ENCODE measurements at regions not wholly inside any gene's neighbourhood (a gene's known extent, or its start where the extent isn't known, plus 50 kb on each side); places are given as distances from the start of the nearest gene placed in this dataset.

- Histone ChIP-seq H3K4me1 (ENCODE audit: control insufficient read depth, insufficient read depth, low read length) (peaks cover 35% of the 10 kb centered on the region), H3K9me3 (ENCODE audit: control insufficient read depth, low read length) (no peaks in the 10 kb centered on the region), H3K36me3 (ENCODE audit: control insufficient read depth, insufficient read depth, low read length, severe bottlenecking) (no peaks in the 10 kb centered on the region), H3K27me3 (replicated peaks; ENCODE audit: control insufficient read depth, insufficient read depth, low read length) (no peaks in the 10 kb centered on the region), H3K4me3 (ENCODE audit: low read length) (no peak overlapping the region), H3K9ac (ENCODE audit: low read length) (peak overlapping the region; percentile 41)
- no peak for DNase-seq (ENCODE audit: low read depth)
These were observed 73.0 kb downstream of the ARL4C start for GRCh38 chr2:234423884-234424283.

GRCh38 chr2:234422981-234423431 lies 73.9 kb downstream of the ARL4C start:
- no peaks in the 10 kb centered on the region for H3K9me3 ChIP-seq (ENCODE audit: control insufficient read depth, low read length)

GRCh38 chr2:234422273-234422732 lies 74.6 kb downstream of the ARL4C start:
- Histone ChIP-seq H3K4me3 (ENCODE audit: low read length) (no peak overlapping the region), H3K9ac (ENCODE audit: low read length) (no peak overlapping the region), H3K27me3 (replicated peaks; ENCODE audit: control insufficient read depth, insufficient read depth, low read length) (no peaks in the 10 kb centered on the region), H3K36me3 (ENCODE audit: control insufficient read depth, insufficient read depth, low read length, severe bottlenecking) (no peaks in the 10 kb centered on the region), H3K4me1 (ENCODE audit: control insufficient read depth, insufficient read depth, low read length) (peaks cover 29% of the 10 kb centered on the region), H3K9me3 (ENCODE audit: control insufficient read depth, low read length) (no peaks in the 10 kb centered on the region)
- DNase-seq (ENCODE audit: low read depth) = peak; percentile 89

More at GRCh38 chr2:234422981-234423431, 73.9 kb downstream of the ARL4C start:
- H3K4me1 ChIP-seq (ENCODE audit: control insufficient read depth, insufficient read depth, low read length) = peaks cover 35% of the 10 kb centered on the region
- H3K36me3 ChIP-seq (ENCODE audit: control insufficient read depth, insufficient read depth, low read length, severe bottlenecking) = no peaks in the 10 kb centered on the region
- no peaks in the 10 kb centered on the region for H3K27me3 ChIP-seq (replicated peaks; ENCODE audit: control insufficient read depth, insufficient read depth, low read length)
- no peak for DNase-seq (ENCODE audit: low read depth)
- no peak overlapping the region for H3K9ac ChIP-seq (ENCODE audit: low read length)
- no peak overlapping the region for H3K4me3 ChIP-seq (ENCODE audit: low read length)

DNA sequence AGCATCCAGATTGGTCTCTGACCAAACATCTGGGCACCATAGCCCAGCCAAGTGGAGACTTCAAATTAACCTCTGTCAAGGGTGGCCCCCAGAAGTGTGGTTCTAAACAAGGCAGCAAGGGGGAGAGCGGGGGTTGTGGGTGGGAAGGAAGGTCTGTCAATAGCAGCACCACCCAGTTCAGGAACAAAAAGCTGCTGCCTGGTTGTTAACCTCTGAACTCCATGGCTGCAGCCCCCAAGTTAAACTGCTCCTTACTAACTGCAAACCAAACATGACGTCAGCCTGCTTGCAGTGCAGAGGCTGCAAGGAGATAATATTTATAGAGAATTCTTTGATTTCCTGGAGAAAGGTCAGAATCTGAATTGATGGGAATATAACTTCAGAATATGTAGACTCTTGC lies 76.5 kb downstream of the ARL4C start:
- no peak for DNase-seq (ENCODE audit: low read depth)
- Histone ChIP-seq H3K9ac (ENCODE audit: low read length) (no peak overlapping the region), H3K4me3 (ENCODE audit: low read length) (no peak overlapping the region), H3K9me3 (ENCODE audit: control insufficient read depth, low read length) (no peaks in the 10 kb centered on the region), H3K4me1 (ENCODE audit: control insufficient read depth, insufficient read depth, low read length) (peaks cover 25% of the 10 kb centered on the region), H3K27me3 (replicated peaks; ENCODE audit: control insufficient read depth, insufficient read depth, low read length) (no peaks in the 10 kb centered on the region), H3K36me3 (ENCODE audit: control insufficient read depth, insufficient read depth, low read length, severe bottlenecking) (no peaks in the 10 kb centered on the region)

DNA sequence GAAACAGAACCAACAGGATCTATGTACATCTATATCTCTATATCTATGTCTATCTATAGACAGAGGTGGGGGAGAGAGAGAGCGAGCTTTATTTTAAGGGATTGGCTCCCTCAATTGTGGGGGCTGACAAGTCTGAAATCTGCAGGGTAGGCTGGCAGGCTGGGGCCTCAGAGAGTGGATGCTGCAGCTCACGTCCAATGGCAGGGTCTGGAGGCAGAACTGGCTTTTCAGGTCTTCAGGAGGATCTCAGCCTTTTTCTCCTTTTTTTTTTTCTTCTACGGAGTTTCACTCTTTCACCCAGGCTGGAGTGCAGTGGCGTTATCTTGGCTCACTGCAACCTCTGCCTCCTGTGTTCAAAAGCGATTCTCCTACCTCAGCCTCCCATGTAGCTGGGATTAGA lies 77.2 kb downstream of the ARL4C start:
- Histone ChIP-seq H3K9ac (ENCODE audit: low read length) (no peak overlapping the region), H3K36me3 (ENCODE audit: control insufficient read depth, insufficient read depth, low read length, severe bottlenecking) (no peaks in the 10 kb centered on the region), H3K4me1 (ENCODE audit: control insufficient read depth, insufficient read depth, low read length) (peaks cover 23% of the 10 kb centered on the region), H3K9me3 (ENCODE audit: control insufficient read depth, low read length) (no peaks in the 10 kb centered on the region), H3K4me3 (ENCODE audit: low read length) (no peak overlapping the region), H3K27me3 (replicated peaks; ENCODE audit: control insufficient read depth, insufficient read depth, low read length) (no peaks in the 10 kb centered on the region)
- no peak for DNase-seq (ENCODE audit: low read depth)

DNA sequence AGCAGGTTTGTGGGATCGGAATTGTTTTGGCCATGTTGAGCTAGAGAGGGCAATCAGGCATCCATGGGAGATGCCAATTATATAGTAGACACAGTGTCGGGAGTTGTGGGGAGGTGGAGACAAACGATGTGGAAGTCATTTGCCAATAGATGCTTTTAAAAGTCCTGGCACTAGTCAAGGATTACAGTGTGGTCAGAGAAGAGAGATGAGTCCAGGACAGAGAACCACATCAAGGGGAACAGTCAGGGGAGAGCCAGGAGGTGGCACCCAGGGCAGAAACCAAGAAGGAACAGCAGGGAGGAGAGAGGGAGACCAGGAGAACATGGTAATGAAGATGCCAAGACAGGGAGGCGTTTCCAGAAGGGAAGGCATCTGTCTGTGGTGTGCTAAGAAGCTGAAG lies 81.2 kb downstream of the ARL4C start:
- DNase-seq (ENCODE audit: low read depth) = no peak
- H3K27me3 ChIP-seq (replicated peaks; ENCODE audit: control insufficient read depth, insufficient read depth, low read length) = no peaks in the 10 kb centered on the region
- no peaks in the 10 kb centered on the region for H3K36me3 ChIP-seq (ENCODE audit: control insufficient read depth, insufficient read depth, low read length, severe bottlenecking)
- H3K4me1 ChIP-seq (ENCODE audit: control insufficient read depth, insufficient read depth, low read length) = no peaks in the 10 kb centered on the region
- no peaks in the 10 kb centered on the region for H3K9me3 ChIP-seq (ENCODE audit: control insufficient read depth, low read length)
- no peak overlapping the region for H3K9ac ChIP-seq (ENCODE audit: low read length)
- H3K4me3 ChIP-seq (ENCODE audit: low read length) = no peak overlapping the region

DNA sequence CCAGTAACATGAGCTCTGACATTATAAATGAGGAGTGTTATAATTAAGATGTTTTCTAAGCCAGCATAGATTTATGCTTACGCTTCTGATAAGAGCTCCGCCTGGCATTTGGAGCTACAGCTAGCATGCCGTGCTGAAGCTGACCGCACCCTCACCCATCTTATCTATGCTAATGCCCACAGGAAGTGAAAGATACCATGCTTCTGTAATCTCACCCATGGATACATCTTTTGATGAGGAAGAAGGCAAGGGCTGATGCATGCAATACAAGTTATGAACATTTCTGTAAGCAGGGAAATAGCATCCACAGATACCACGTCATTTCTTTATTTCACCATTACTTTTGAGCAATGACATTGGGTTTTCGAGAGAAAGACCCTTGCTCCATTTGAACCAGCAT lies 82.3 kb downstream of the ARL4C start:
- no peak for DNase-seq (ENCODE audit: low read depth)
- Histone ChIP-seq H3K4me1 (ENCODE audit: control insufficient read depth, insufficient read depth, low read length) (no peaks in the 10 kb centered on the region), H3K9me3 (ENCODE audit: control insufficient read depth, low read length) (no peaks in the 10 kb centered on the region), H3K9ac (ENCODE audit: low read length) (no peak overlapping the region), H3K4me3 (ENCODE audit: low read length) (no peak overlapping the region), H3K27me3 (replicated peaks; ENCODE audit: control insufficient read depth, insufficient read depth, low read length) (no peaks in the 10 kb centered on the region), H3K36me3 (ENCODE audit: control insufficient read depth, insufficient read depth, low read length, severe bottlenecking) (no peaks in the 10 kb centered on the region)

GRCh38 chr2:234412726-234413125 lies 84.2 kb downstream of the ARL4C start:
- H3K4me1 ChIP-seq (ENCODE audit: control insufficient read depth, insufficient read depth, low read length) = no peaks in the 10 kb centered on the region
- no peaks in the 10 kb centered on the region for H3K9me3 ChIP-seq (ENCODE audit: control insufficient read depth, low read length)
- H3K9ac ChIP-seq (ENCODE audit: low read length) = no peak overlapping the region
- DNase-seq (ENCODE audit: low read depth) = peak; percentile 30
- H3K27me3 ChIP-seq (replicated peaks; ENCODE audit: control insufficient read depth, insufficient read depth, low read length) = no peaks in the 10 kb centered on the region
- H3K36me3 ChIP-seq (ENCODE audit: control insufficient read depth, insufficient read depth, low read length, severe bottlenecking) = no peaks in the 10 kb centered on the region
- peak overlapping the region; percentile 3 for H3K4me3 ChIP-seq (ENCODE audit: low read length)

- DNase-seq (ENCODE audit: low read depth) = no peak
- H3K4me1 ChIP-seq (ENCODE audit: control insufficient read depth, insufficient read depth, low read length) = no peaks in the 10 kb centered on the region
- H3K27me3 ChIP-seq (replicated peaks; ENCODE audit: control insufficient read depth, insufficient read depth, low read length) = no peaks in the 10 kb centered on the region
- H3K36me3 ChIP-seq (ENCODE audit: control insufficient read depth, insufficient read depth, low read length, severe bottlenecking) = no peaks in the 10 kb centered on the region
- H3K4me3 ChIP-seq (ENCODE audit: low read length) = no peak overlapping the region
- H3K9ac ChIP-seq (ENCODE audit: low read length) = no peak overlapping the region
- H3K9me3 ChIP-seq (ENCODE audit: control insufficient read depth, low read length) = no peaks in the 10 kb centered on the region
These were observed 85.1 kb downstream of the ARL4C start for GRCh38 chr2:234411793-234412192.

DNA sequence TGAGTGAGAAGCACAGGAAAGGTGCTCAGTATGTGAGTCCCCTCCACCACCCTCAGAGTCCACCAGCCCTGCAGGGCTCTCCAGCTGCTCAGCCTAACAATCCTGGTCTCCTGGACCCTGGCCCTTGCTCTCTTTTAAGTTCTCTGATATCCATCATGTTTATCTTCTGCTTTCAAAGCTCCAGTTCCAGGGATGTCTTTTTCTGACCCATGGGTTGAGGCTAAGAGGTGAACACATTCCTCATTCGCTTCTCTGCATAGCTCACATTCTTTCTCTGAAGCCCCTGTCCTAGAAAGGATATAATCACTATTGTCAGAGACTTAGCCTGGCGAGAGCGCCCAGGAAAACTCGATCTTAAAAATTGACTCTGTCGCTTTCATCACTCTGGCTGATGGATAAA lies 86.4 kb downstream of the ARL4C start:
- no peak for DNase-seq (ENCODE audit: low read depth)

GRCh38 chr2:234409590-234409989 lies 87.3 kb downstream of the ARL4C start:
- H3K27me3 ChIP-seq (replicated peaks; ENCODE audit: control insufficient read depth, insufficient read depth, low read length) = no peaks in the 10 kb centered on the region
- no peak for DNase-seq (ENCODE audit: low read depth)
- H3K9me3 ChIP-seq (ENCODE audit: control insufficient read depth, low read length) = no peaks in the 10 kb centered on the region

More for the DNA sequence above, 86.4 kb downstream of the ARL4C start:
- H3K9ac ChIP-seq (ENCODE audit: low read length) = no peak overlapping the region
- no peak overlapping the region for H3K4me3 ChIP-seq (ENCODE audit: low read length)
- no peaks in the 10 kb centered on the region for H3K27me3 ChIP-seq (replicated peaks; ENCODE audit: control insufficient read depth, insufficient read depth, low read length)
- no peaks in the 10 kb centered on the region for H3K9me3 ChIP-seq (ENCODE audit: control insufficient read depth, low read length)
- H3K36me3 ChIP-seq (ENCODE audit: control insufficient read depth, insufficient read depth, low read length, severe bottlenecking) = no peaks in the 10 kb centered on the region
- no peaks in the 10 kb centered on the region for H3K4me1 ChIP-seq (ENCODE audit: control insufficient read depth, insufficient read depth, low read length)

DNA sequence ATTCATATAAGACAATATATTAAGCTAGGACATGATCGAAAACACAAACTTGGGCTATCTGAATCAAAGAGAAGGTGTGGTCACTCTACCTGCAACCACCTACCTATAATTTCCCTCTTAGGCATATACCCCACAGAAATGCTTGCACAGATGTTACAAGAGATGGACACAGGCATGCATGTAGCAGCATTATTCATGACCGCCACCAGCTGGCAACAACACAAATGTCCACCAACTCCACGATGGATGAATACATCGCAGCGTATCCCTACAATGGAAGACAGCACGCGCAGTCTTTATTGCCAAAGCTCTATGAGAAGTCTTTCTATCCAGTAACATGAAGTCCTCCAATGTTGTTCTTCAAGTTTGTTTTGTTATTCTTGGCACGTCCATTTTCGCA lies 90.8 kb downstream of the ARL4C start:
- no peak for DNase-seq (ENCODE audit: low read depth)
- Histone ChIP-seq H3K9me3 (ENCODE audit: control insufficient read depth, low read length) (no peaks in the 10 kb centered on the region), H3K36me3 (ENCODE audit: control insufficient read depth, insufficient read depth, low read length, severe bottlenecking) (no peaks in the 10 kb centered on the region), H3K27me3 (replicated peaks; ENCODE audit: control insufficient read depth, insufficient read depth, low read length) (no peaks in the 10 kb centered on the region), H3K9ac (ENCODE audit: low read length) (no peak overlapping the region), H3K4me3 (ENCODE audit: low read length) (no peak overlapping the region), H3K4me1 (ENCODE audit: control insufficient read depth, insufficient read depth, low read length) (peaks cover 3% of the 10 kb centered on the region)

More at GRCh38 chr2:234409590-234409989, 87.3 kb downstream of the ARL4C start:
- H3K9ac ChIP-seq (ENCODE audit: low read length) = no peak overlapping the region
- H3K4me1 ChIP-seq (ENCODE audit: control insufficient read depth, insufficient read depth, low read length) = no peaks in the 10 kb centered on the region
- no peak overlapping the region for H3K4me3 ChIP-seq (ENCODE audit: low read length)
- no peaks in the 10 kb centered on the region for H3K36me3 ChIP-seq (ENCODE audit: control insufficient read depth, insufficient read depth, low read length, severe bottlenecking)
